Activated CD4-positive, alpha-beta T cell treated with anti-CD3 and anti-CD28 coated beads, Interleukin-2, amount 50 U/mL, for 16 hours (primary cell): ENCODE measurements at regions not wholly inside any gene's neighbourhood (a gene's known extent, or its start where the extent isn't known, plus 50 kb on each side); places are given as distances from the start of the nearest gene placed in this dataset.
"Not testable (repeated sequence)": the region's sequence is repeated elsewhere in the genome, so short reads cannot be mapped to it uniquely, and the experiment has no call there.

Source experiments
- DNase-seq: peaks from one replicate; pipeline ENCODE4 v3.0.0-alpha.2; 2020

DNA sequence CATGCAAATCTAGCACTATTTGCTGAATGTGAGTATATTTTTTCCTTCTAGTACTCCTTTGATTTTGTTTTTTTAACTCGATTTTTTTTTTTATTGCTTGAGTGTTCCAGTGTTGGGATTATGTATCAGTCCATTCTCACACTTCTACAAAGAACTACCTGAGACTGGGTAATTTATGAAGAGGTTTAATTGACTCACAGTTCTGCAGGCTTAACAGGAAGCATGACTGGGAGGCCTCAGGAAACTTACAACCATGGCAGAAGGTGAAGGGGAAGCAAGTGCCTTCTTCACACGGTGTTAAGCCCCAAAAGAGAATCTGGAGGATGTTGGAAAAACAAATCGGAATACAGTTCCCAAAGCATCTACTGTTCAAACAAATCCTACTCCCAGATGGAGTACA lies 69.1 kb downstream of the ZNF518B start:
- not testable (repeated sequence) for DNase-seq

DNA sequence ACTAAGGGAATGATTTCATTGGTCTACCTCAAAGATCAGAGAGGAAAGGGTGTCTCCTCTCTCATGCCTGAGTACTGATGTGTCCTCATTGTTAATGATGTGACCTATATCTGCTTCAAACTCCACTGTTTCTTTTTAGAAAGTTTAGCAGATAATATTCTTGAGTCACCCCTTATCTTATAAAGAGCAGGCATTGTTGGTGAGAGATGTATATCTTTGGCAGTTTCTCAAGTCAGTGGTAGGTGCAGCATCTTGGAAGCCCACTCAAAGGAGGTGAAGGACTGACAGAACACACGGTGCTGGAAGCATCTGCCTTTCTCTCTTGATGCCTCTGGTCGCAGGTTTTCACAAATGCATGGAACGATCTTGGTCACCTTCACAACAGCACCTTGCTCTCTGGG lies 71.2 kb downstream of the ZNF518B start:
- DNase-seq, result no peak

DNA sequence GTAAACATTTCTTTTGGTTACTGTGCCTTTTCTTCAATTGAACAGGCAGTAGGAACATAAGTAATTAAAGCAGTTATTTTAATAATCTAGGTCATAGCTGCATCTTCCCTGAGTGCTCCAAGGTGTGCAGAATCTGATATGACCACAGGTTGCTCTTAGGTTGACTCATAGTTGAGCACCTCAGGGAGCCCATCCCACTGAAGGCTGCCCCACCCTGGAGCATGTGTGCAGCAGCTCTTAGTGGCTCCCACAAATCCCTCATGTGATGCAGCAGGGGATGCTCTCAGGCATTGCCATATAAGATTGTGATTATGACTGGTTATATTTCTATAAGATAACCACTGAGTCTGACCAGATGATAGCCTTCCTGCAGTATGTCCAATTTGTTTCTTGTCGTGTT lies 72.3 kb downstream of the ZNF518B start:
- DNase-seq, result no peak

DNA sequence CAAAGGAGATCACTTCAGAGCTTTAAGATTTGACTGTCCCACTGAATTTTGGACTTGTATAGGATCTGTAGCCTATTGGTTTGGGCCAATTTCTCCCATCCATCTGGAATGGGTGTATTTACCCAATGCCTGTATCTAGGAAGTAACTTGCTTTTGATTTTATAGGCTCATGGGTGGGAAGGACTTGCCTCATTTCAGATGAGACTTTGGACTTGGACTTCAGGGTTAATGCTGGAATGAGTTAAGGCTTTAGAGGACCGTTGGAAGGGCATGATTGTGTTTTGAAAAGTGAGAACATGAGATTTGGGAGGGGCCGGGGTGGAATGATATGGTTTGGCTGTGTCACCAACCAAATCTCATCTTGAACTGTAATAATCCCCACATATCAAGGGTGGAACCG lies 73.8 kb downstream of the ZNF518B start:
- no peak for DNase-seq

GRCh38 chr4:10382171-10382570 lies 75.1 kb downstream of the ZNF518B start:
- not testable (repeated sequence) for DNase-seq

- DNase-seq, result no peak
Observed at GRCh38 chr4:10381146-10381545, 76.1 kb downstream of the ZNF518B start.

DNA sequence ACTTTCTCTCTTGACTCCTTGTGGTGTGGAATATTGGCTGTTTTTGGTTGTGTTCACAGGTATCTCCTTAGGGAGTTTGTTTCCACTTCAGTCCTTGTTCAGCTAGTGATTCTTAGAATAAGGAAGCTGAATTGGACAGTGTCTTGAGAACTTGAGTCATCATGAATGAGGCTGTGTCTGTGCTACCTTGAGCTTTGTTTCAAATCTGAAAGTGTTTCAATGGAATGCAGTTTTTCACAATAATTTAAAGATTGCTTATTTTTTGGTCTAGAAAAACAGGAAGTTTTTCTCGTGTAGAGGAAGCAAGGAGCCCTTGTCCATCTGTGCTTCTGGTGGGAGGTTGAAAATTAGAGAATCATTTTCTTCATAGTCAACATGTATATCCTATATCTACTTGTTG lies 76.5 kb downstream of the ZNF518B start:
- DNase-seq, result no peak

- DNase-seq, result no peak
Observed at GRCh38 chr4:10371869-10372471, 85.3 kb downstream of the ZNF518B start.

- DNase-seq, result no peak
Observed at GRCh38 chr4:10371121-10371520, 86.1 kb downstream of the ZNF518B start.

DNA sequence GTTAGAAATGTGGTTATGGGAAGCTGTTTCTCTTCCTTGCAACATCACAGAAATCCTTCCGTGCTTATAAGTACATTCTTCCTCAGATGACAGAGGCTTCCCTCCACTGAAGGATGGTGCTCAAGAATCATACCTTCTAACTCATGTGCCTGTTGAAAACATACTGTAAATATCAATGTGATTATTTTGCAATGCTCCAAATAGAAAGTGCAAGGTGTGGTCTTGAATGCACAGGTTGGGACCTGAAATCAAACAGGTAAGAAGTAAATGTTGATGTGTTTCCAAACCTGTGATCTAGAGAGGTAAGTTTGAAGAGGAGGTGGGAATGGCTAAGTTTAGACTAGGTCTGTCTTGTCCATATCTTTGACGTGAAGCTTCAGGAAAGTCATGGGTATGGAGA lies 87.7 kb downstream of the ZNF518B start:
- no peak for DNase-seq

GRCh38 chr4:10366628-10367027 lies 90.6 kb downstream of the ZNF518B start:
- no peak for DNase-seq

DNA sequence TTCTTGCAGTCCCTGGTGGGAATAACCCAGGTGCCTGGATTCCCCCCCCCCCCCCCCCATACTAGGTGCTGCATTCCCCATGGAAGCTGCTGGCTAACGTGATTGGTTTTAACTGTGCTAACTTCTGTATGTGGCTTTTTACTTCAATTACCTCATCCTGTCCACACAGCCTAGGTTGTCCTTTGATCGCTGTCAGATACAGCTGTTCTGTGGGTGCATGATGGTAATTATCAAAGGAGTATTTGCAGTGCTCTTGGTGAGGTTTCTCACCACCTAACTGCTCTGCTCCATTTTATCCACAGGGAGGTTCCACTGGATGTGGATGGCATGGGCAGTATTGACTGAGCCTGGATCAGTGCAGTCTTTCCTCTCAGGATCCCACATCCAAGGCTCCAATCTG lies 93.0 kb downstream of the ZNF518B start:
- no peak for DNase-seq

- no peak for DNase-seq
Observed at GRCh38 chr4:10354746-10355145, 102.5 kb downstream of the ZNF518B start.

DNA sequence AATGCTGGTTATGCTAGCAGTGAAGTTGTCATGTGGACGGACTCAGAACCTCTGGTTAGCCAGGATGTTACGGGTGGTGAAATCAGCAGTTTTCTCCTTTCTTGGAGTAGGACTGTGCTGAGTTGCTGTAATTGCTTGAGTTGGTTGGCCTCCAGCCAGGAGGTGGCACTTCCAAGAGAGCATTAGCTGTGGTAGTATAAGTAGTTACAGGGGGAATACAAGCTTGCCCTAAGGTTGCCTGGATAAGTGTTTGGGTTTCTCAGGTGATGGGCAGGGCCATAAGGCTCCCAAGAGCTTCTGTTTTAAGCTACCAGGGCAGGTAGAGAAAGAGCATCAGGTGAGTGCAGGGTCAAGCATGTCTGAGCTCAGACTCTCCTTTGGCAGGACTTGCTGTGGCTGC lies 103.0 kb downstream of the ZNF518B start:
- no peak for DNase-seq

GRCh38 chr4:10353110-10353509 lies 104.1 kb downstream of the ZNF518B start:
- no peak for DNase-seq

DNA sequence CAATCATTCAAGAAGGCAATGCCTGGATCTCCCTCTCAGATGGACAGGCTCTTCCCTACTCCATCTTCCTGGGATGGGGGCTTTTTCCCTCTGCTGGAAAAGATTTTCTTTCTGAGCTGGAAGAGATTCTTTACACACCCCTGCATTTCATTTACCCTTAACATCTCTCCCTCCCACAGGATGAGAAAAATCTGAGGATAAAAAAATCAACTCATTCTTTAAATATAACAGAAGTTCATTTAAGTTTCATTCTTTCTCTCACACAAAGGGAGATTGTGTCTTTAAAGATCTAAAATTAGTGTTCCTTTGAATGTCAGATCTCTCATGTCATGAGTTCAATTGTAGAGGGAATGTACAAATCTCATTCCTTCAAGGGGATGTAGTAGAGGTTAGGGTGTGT lies 109.0 kb downstream of the ZNF518B start:
- DNase-seq, result no peak

DNA sequence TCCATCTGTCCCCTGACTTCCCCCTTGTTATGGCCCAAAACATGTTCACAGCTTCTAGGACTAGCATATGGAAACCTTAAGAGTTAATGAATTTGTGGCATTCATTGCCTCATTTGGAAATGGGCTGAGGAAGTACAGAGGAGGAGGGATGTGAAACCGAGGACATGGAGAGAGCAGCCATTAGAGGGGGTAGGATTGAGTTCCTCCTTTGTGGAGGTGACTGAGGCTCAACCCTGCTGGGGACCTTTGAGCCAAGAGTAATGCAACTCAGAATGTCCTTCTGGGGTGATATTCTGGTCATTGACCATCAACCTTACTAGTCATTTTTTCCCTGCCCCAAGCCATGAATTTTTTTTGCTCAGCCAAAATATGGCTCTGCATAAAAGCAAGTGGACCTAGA lies 109.4 kb downstream of the ZNF518B start:
- DNase-seq, result no peak

DNA sequence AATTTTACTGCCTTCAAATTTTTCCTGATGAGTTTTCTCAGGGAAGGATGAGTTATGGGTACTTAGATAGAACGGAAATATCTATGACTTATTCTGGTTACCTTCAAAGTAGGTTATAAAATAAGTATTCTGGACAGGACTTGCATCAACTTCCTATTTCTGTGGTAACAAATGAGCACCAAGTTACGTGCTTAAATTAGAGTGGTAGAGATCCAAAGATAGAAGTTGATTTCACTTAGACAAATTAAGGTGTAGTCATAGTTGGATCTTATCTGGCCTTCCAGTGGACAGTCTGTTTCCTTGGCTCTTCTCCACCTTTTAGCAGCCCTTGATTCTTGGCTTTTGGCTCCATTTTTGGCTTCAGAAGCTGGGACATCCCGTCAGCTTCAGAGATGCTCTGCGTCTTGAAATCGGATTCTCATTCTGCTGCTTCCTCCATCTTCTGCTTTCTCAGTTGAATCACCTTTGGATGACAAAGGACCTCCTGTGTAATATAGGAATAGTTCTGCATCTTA lies 109.9 kb downstream of the ZNF518B start:
- no peak for DNase-seq

GRCh38 chr4:10346023-10346422 lies 111.2 kb downstream of the ZNF518B start:
- DNase-seq, result no peak

DNA sequence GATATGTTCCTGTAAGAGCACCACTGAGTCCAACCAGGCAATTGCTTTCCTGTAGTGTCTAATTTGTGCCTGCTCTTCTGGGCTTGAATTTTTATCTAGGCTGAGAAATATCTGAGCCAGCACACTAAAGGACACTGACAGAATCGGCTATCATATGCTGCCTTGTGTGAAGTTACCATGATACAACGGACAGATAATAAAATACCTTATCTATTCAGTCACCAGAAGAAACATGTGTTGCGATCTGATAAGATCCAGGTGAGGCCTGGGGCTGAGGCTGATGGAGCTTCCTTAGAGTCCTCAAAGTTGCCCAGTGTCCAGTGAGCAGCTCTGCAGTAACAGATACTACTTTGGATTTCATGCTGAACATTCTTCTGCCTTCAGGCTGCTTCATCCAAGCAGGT lies 111.8 kb downstream of the ZNF518B start:
- no peak for DNase-seq

DNA sequence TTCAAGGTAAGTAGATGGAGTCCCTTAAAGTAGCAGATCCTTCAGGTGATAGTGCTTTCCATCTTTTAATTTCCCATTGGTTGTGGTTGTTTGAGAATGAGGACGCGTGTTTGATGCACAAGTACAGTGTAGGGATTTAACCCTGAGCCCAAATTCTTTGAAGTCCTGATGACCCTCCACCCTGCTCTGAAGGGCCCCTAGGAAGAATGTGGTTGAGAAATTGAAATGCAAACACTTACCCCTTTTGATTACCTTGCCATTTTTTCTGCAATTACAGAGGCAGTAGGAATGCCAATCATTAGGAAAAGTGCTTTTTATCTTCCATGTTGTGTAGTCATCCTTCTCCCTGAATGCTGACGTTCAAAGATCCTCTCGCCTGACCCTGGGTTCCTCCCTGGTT lies 112.4 kb downstream of the ZNF518B start:
- no peak for DNase-seq

- DNase-seq, result no peak
Observed at GRCh38 chr4:10343656-10344055, 113.6 kb downstream of the ZNF518B start.

- DNase-seq, result no peak
Observed at GRCh38 chr4:10342866-10343265, 114.4 kb downstream of the ZNF518B start.

- DNase-seq, result no peak
Observed at GRCh38 chr4:10336471-10336870, 120.8 kb downstream of the ZNF518B start.

- no peak for DNase-seq
Observed at GRCh38 chr4:10335050-10335449, 122.2 kb downstream of the ZNF518B start.
